ENCODE measurements at regions not wholly inside any gene's neighbourhood (a gene's known extent, or its start where the extent isn't known, plus 50 kb on each side); places are given as distances from the start of the nearest gene placed in this dataset.
"Not testable (repeated sequence)": the region's sequence is repeated elsewhere in the genome, so short reads cannot be mapped to it uniquely, and the experiment has no call there.

GRCh38 chr20:5481872-5482271 is 128.9 kb downstream of the GPCPD1 start:
- TF ChIP-seq EZH2 (IDR thresholded peaks at IDR 0.05; ENCODE audit: insufficient read depth, poor library complexity, severe bottlenecking) (no peak), EZH2phosphoT487 (IDR thresholded peaks at IDR 0.05; ENCODE audit: insufficient read depth, low read depth) (no peak)
- in situ Hi-C loops (cut with MboI): no loop called here
- no peaks in the 10 kb centered on the region for H4K20me1 ChIP-seq (ENCODE audit: insufficient read depth)
- H3K27me3 ChIP-seq (replicated peaks; ENCODE audit: insufficient read depth): peaks cover 21% of the 10 kb centered on the region; the same call in 1 of the 2 replicates
- WGBS, 2 experiments (ENCODE audit: low coverage in 1 of 2, low lambda C conversion rate in 2 of 2, missing lambda C conversion rate in 2 of 2): 60 to 68% methylated on average over 4 of the region's 4 CpGs
- H2AFZ ChIP-seq: no peak overlapping the region
- no peaks in the 10 kb centered on the region for H3K4me1 ChIP-seq (ENCODE audit: insufficient read depth)
- no peak for DNase-seq
- no peak overlapping the region for H3K4me2 ChIP-seq (ENCODE audit: unreplicated experiment)
- no peak overlapping the region for H3K4me3 ChIP-seq
- H3K36me3 ChIP-seq (ENCODE audit: low read depth): no peaks in the 10 kb centered on the region
- no peak overlapping the region for H3K27ac ChIP-seq
- no peaks in the 10 kb centered on the region for H3F3A ChIP-seq (ENCODE audit: insufficient read depth)
- no peaks in the 10 kb centered on the region for H3K9me3 ChIP-seq (ENCODE audit: low read depth)
- no peak overlapping the region for H3K9ac ChIP-seq
- no peaks in the 10 kb centered on the region for H3K9me2 ChIP-seq (ENCODE audit: insufficient read depth)
- H3K79me2 ChIP-seq (ENCODE audit: insufficient read depth): no peaks in the 10 kb centered on the region

GRCh38 chr20:5480824-5481600 is 129.8 kb downstream of the GPCPD1 start:
- Histone ChIP-seq H3K4me3 (no peak overlapping the region), H3K27me3 (replicated peaks; ENCODE audit: insufficient read depth) (peaks cover 14% of the 10 kb centered on the region; the same call in 1 of the 2 replicates), H3K79me2 (ENCODE audit: insufficient read depth) (no peaks in the 10 kb centered on the region), H3K4me2 (ENCODE audit: unreplicated experiment) (no peak overlapping the region), H3K36me3 (ENCODE audit: low read depth) (no peaks in the 10 kb centered on the region), H3K9ac (no peak overlapping the region), H4K20me1 (ENCODE audit: insufficient read depth) (no peaks in the 10 kb centered on the region), H3F3A (ENCODE audit: insufficient read depth) (no peaks in the 10 kb centered on the region), H3K4me1 (ENCODE audit: insufficient read depth) (no peaks in the 10 kb centered on the region), H3K27ac (no peak overlapping the region), H3K9me3 (ENCODE audit: low read depth) (no peaks in the 10 kb centered on the region), H3K9me2 (ENCODE audit: insufficient read depth) (no peaks in the 10 kb centered on the region), H2AFZ (no peak overlapping the region)
- WGBS, 2 experiments (ENCODE audit: low coverage in 1 of 2, low lambda C conversion rate in 2 of 2, missing lambda C conversion rate in 2 of 2): 59 to 60% methylated on average over 6 of the region's 6 CpGs
- TF ChIP-seq EZH2phosphoT487 (IDR thresholded peaks at IDR 0.05; ENCODE audit: insufficient read depth, low read depth): no peak
- in situ Hi-C loops (cut with MboI): no loop called here
- DNase-seq: no peak

- Histone ChIP-seq H4K20me1 (ENCODE audit: insufficient read depth) (no peaks in the 10 kb centered on the region), H3K79me2 (ENCODE audit: insufficient read depth) (no peaks in the 10 kb centered on the region), H3K4me3 (no peak overlapping the region), H3K4me2 (ENCODE audit: unreplicated experiment) (no peak overlapping the region), H3K27ac (no peak overlapping the region), H3K36me3 (ENCODE audit: low read depth) (no peaks in the 10 kb centered on the region), H3K9me2 (ENCODE audit: insufficient read depth) (no peaks in the 10 kb centered on the region), H3K9me3 (ENCODE audit: low read depth) (no peaks in the 10 kb centered on the region), H3F3A (ENCODE audit: insufficient read depth) (no peaks in the 10 kb centered on the region), H3K9ac (no peak overlapping the region), H3K27me3 (replicated peaks; ENCODE audit: insufficient read depth) (no peaks in the 10 kb centered on the region), H2AFZ (no peak overlapping the region), H3K4me1 (ENCODE audit: insufficient read depth) (no peaks in the 10 kb centered on the region)
- 38 to 48% methylated on average over 8 of the region's 9 CpGs for WGBS, 2 experiments (ENCODE audit: low coverage in 1 of 2, low lambda C conversion rate in 2 of 2, missing lambda C conversion rate in 2 of 2)
- TF ChIP-seq EZH2 (IDR thresholded peaks at IDR 0.05; ENCODE audit: insufficient read depth, poor library complexity, severe bottlenecking) (no peak), EZH2phosphoT487 (IDR thresholded peaks at IDR 0.05; ENCODE audit: insufficient read depth, low read depth) (no peak)
- in situ Hi-C loops (cut with MboI): no loop called here
- no peak for DNase-seq
These were observed 135.9 kb downstream of the GPCPD1 start for GRCh38 chr20:5474646-5475550.

GRCh38 chr20:5471866-5472265 is 138.9 kb downstream of the GPCPD1 start:
- H3K9ac ChIP-seq; H3K36me3 ChIP-seq (ENCODE audit: low read depth); DNase-seq; H3K27ac ChIP-seq; H3F3A ChIP-seq (ENCODE audit: insufficient read depth); in situ Hi-C loops (cut with MboI); H3K4me1 ChIP-seq (ENCODE audit: insufficient read depth); H3K79me2 ChIP-seq (ENCODE audit: insufficient read depth); H3K4me2 ChIP-seq (ENCODE audit: unreplicated experiment); H3K9me3 ChIP-seq (ENCODE audit: low read depth); H3K9me2 ChIP-seq (ENCODE audit: insufficient read depth); H3K27me3 ChIP-seq (replicated peaks; ENCODE audit: insufficient read depth); H4K20me1 ChIP-seq (ENCODE audit: insufficient read depth): not testable (repeated sequence)
- peak overlapping the region; percentile 71; the same call in 1 of the 2 replicates for H2AFZ ChIP-seq
- peak overlapping the region; percentile 55; the same call in 1 of the 2 replicates for H3K4me3 ChIP-seq
- WGBS, 2 experiments (ENCODE audit: low coverage in 1 of 2, low lambda C conversion rate in 2 of 2, missing lambda C conversion rate in 2 of 2): 7 to 11% methylated on average over 4 of the region's 10 CpGs
